ENCODE measurements at regions not wholly inside any gene's neighbourhood (a gene's known extent, or its start where the extent isn't known, plus 50 kb on each side); places are given as distances from the start of the nearest gene placed in this dataset.

DNA sequence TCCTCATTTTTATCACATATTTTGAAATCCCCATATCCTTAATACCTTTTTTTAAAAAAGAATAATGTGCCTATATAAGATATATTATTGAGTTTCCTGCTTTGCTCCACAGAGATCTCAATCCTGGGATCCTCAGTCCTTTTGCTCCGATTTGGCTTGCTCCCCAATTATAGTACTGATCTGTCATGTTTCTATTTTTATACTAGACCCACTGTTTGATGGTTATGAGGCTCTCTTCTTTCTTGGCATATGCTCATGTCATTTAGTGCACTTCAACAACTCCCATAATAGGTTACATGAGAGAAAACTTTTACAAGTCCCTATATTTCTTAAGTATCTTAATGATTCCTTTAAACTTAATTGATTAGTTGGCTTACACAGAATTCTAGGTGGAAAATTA, 958.5 kb upstream of the EPHA7 start:
- no peaks in the 10 kb centered on the region for H3K9me3 ChIP-seq (ENCODE audit: control insufficient read depth in 2 of 2, insufficient read depth in 1 of 2, low read depth in 1 of 2, low read length in 1 of 2)
- no peak overlapping the region for H3K4me3 ChIP-seq (ENCODE audit: low read depth in 1 of 2, low read length in 2 of 2)
- 63 to 69% methylated on average over 1 of the region's 1 CpG for WGBS, 2 donors
- H3K4me1 ChIP-seq (ENCODE audit: control insufficient read depth in 2 of 2, insufficient read depth in 2 of 2, low read length in 1 of 2): no peaks in the 10 kb centered on the region
- no peaks in the 10 kb centered on the region for H3K36me3 ChIP-seq (ENCODE audit: control insufficient read depth in 2 of 2, insufficient read depth in 2 of 2, low read length in 1 of 2)
- no peak overlapping the region for H3K27ac ChIP-seq (ENCODE audit: low read depth in 2 of 2, low read length in 1 of 2)
- H3K27me3 ChIP-seq (ENCODE audit: control insufficient read depth in 1 of 2, insufficient read depth in 2 of 2, low read length in 2 of 2): no peaks in the 10 kb centered on the region

DNA sequence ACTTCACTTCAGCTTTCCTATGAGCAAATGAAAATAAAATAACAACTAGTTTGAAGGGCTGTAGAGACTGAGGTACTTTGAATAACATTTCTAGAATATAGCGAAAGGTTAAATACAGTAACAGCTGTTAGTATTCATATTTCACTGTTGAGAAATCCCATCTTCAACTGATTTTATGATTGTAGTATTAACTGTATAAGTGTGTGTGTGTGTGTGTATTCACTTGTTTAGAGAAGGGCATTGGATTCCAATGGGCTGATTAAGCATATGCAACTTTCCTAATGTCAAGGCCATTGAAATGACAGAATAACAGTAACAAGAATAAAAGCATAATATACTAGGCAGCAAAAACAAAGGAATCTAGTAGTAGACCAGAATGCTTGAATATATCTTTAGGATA, 957.5 kb upstream of the EPHA7 start:
- no peaks in the 10 kb centered on the region for H3K27me3 ChIP-seq (ENCODE audit: control insufficient read depth in 1 of 2, insufficient read depth in 2 of 2, low read length in 2 of 2)
- H3K4me1 ChIP-seq (ENCODE audit: control insufficient read depth in 2 of 2, insufficient read depth in 2 of 2, low read length in 1 of 2): no peaks in the 10 kb centered on the region
- 81 to 88% methylated on average over 1 of the region's 1 CpG for WGBS, 2 donors
- H3K36me3 ChIP-seq (ENCODE audit: control insufficient read depth in 2 of 2, insufficient read depth in 2 of 2, low read length in 1 of 2): no peaks in the 10 kb centered on the region
- no peak overlapping the region for H3K27ac ChIP-seq (ENCODE audit: low read depth in 2 of 2, low read length in 1 of 2)
- H3K9me3 ChIP-seq (ENCODE audit: control insufficient read depth in 2 of 2, insufficient read depth in 1 of 2, low read depth in 1 of 2, low read length in 1 of 2): no peaks in the 10 kb centered on the region
- H3K4me3 ChIP-seq (ENCODE audit: low read depth in 1 of 2, low read length in 2 of 2): no peak overlapping the region

DNA sequence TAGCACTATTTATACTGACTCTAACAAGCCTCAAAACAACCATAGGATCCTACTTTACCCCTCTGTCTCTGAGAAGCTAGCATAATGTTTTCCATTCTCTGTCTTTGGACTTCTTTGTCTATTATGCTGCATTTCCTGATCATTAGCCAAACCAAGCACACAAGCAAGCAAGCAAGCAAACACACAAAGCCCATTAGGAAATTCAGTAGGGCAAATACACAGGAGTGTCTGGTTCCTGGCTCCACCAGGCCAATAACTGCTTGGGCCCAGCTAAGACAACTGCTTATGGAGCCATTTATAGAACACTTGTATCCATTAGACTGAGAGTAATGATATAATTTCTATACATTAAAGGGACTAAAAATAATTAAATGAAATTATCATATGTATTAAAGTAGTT, 952.9 kb upstream of the EPHA7 start:
- H3K27ac ChIP-seq (ENCODE audit: low read depth in 2 of 2, low read length in 1 of 2): no peak overlapping the region
- no peaks in the 10 kb centered on the region for H3K36me3 ChIP-seq (ENCODE audit: control insufficient read depth in 2 of 2, insufficient read depth in 2 of 2, low read length in 1 of 2)
- H3K27me3 ChIP-seq (ENCODE audit: control insufficient read depth in 1 of 2, insufficient read depth in 2 of 2, low read length in 2 of 2): no peaks in the 10 kb centered on the region
- H3K9me3 ChIP-seq (ENCODE audit: control insufficient read depth in 2 of 2, insufficient read depth in 1 of 2, low read depth in 1 of 2, low read length in 1 of 2): no peaks in the 10 kb centered on the region
- H3K4me3 ChIP-seq (ENCODE audit: low read depth in 1 of 2, low read length in 2 of 2): no peak overlapping the region
- no peaks in the 10 kb centered on the region for H3K4me1 ChIP-seq (ENCODE audit: control insufficient read depth in 2 of 2, insufficient read depth in 2 of 2, low read length in 1 of 2)

DNA sequence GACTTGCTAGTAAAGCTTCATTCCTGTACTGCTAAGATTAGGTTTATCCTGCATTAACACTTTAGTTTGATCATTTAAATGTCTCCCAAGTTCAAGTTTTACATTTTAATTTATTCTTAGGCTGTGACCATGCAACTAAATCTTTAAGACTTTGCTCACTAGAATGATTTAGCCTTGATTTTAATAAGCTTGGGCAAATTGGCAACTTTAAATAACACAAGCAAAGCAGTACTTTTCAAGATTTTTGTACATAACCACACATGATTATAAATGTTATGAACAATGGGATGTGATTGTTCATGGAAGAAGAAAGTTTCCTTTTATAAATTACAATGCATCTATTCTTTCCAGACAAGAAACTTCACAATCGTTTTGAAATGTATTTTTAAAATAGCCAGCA, 948.0 kb upstream of the EPHA7 start:
- H3K4me1 ChIP-seq (ENCODE audit: control insufficient read depth in 2 of 2, insufficient read depth in 2 of 2, low read length in 1 of 2): no peaks in the 10 kb centered on the region
- no peak overlapping the region for H3K4me3 ChIP-seq (ENCODE audit: low read depth in 1 of 2, low read length in 2 of 2)
- H3K27ac ChIP-seq (ENCODE audit: low read depth in 2 of 2, low read length in 1 of 2): no peak overlapping the region
- H3K27me3 ChIP-seq (ENCODE audit: control insufficient read depth in 1 of 2, insufficient read depth in 2 of 2, low read length in 2 of 2): no peaks in the 10 kb centered on the region
- H3K9me3 ChIP-seq (ENCODE audit: control insufficient read depth in 2 of 2, insufficient read depth in 1 of 2, low read depth in 1 of 2, low read length in 1 of 2): peaks cover 0 to 2% of the 10 kb centered on the region in 2 donors
- H3K36me3 ChIP-seq (ENCODE audit: control insufficient read depth in 2 of 2, insufficient read depth in 2 of 2, low read length in 1 of 2): no peaks in the 10 kb centered on the region
- WGBS, 2 donors: 29 to 40% methylated on average over 1 of the region's 1 CpG

DNA sequence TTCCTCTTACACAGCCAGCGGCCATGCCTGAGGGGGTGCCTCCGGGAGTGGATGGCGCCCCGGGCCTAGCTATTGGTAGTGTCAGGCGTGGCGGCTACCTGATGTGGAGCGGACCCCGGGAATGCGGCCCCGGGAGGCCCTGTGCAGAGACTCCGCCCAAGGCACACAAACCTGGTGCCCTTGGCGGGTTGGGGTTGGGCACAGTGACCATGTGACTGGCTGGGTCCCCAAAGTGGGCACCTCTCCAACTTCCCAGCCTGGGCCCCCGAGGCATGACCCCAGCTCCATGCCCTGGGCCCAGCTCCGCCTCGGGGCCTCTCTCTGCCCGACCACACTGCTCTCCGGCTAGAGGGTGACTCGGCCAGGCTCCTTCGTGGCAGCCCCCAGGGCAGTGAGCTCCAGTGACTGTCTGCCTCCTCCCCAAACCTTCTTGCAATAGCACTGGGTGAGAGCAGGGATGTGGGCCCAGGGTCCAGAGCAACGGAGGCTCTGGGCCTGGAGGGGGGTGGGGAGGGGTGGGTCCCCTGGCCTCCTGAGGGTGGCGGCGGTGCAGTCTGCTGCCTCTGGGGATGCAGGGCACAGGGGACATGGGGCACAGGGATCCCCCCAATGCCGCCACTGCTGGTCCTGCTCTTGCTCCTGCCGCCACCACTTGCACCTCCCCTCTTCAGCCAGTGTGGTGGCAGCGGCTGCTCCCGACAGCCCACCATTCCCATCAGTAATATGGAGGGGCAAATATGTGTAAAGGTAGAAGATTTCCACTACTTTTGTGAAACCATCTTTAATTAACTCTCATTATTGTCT, 942.9 kb upstream of the EPHA7 start:
- no peaks in the 10 kb centered on the region for H3K36me3 ChIP-seq (ENCODE audit: control insufficient read depth in 2 of 2, insufficient read depth in 2 of 2, low read length in 1 of 2)
- no peaks in the 10 kb centered on the region for H3K27me3 ChIP-seq (ENCODE audit: control insufficient read depth in 1 of 2, insufficient read depth in 2 of 2, low read length in 2 of 2)
- peaks cover 6 to 21% of the 10 kb centered on the region in 2 donors for H3K9me3 ChIP-seq (ENCODE audit: control insufficient read depth in 2 of 2, insufficient read depth in 1 of 2, low read depth in 1 of 2, low read length in 1 of 2)
- H3K27ac ChIP-seq (ENCODE audit: low read depth in 2 of 2, low read length in 1 of 2): no peak overlapping the region
- no peak overlapping the region for H3K4me3 ChIP-seq (ENCODE audit: low read depth in 1 of 2, low read length in 2 of 2)
- no peaks in the 10 kb centered on the region for H3K4me1 ChIP-seq (ENCODE audit: control insufficient read depth in 2 of 2, insufficient read depth in 2 of 2, low read length in 1 of 2)
- 91 to 94% methylated on average over 24 to 26 of the region's 26 CpGs for WGBS, 2 donors

DNA sequence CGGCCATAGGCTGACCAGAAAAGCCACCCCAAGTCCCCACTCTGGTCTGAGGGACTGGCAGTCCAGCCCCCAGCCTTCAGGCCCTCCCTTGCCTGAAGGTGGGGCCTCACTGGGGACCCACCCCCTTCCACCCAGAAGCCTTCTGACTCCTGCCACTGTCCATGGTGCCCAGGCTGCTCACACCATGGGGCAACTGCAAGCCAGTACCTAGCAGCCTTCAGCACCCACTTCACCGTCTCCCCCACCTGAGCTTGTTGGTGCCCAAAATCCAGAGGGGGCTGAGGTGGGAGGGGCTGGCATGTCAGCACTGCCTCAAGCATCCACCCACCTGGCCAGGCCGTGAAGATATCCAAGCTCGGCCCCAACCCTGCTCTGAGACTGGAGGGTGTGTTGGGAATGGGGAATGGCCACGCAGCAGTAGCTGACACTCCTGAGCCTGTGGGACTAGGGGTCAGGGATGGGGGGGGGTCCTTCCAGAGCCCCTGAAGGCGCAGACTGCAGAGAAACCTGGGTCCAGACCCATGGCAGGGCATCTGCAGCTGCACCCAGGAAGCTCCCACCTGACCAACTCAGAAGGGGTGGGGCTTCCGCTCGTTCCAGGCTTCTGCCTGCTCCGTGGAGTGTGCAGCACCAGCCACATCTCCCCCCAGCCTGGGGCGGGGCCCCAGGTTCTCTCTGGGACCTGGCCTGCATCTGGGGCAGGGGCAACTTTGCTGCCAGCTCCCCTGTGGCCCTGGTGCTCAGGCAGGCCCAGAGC, 942.1 kb upstream of the EPHA7 start:
- H3K4me3 ChIP-seq (ENCODE audit: low read depth in 1 of 2, low read length in 2 of 2): no peak overlapping the region
- H3K4me1 ChIP-seq (ENCODE audit: control insufficient read depth in 2 of 2, insufficient read depth in 2 of 2, low read length in 1 of 2): no peaks in the 10 kb centered on the region
- no peak overlapping the region for H3K27ac ChIP-seq (ENCODE audit: low read depth in 2 of 2, low read length in 1 of 2)
- no peaks in the 10 kb centered on the region for H3K27me3 ChIP-seq (ENCODE audit: control insufficient read depth in 1 of 2, insufficient read depth in 2 of 2, low read length in 2 of 2)
- peaks cover 6 to 21% of the 10 kb centered on the region in 2 donors for H3K9me3 ChIP-seq (ENCODE audit: control insufficient read depth in 2 of 2, insufficient read depth in 1 of 2, low read depth in 1 of 2, low read length in 1 of 2)
- no peaks in the 10 kb centered on the region for H3K36me3 ChIP-seq (ENCODE audit: control insufficient read depth in 2 of 2, insufficient read depth in 2 of 2, low read length in 1 of 2)
- WGBS, 2 donors: 85 to 90% methylated on average over 10 of the region's 10 CpGs

DNA sequence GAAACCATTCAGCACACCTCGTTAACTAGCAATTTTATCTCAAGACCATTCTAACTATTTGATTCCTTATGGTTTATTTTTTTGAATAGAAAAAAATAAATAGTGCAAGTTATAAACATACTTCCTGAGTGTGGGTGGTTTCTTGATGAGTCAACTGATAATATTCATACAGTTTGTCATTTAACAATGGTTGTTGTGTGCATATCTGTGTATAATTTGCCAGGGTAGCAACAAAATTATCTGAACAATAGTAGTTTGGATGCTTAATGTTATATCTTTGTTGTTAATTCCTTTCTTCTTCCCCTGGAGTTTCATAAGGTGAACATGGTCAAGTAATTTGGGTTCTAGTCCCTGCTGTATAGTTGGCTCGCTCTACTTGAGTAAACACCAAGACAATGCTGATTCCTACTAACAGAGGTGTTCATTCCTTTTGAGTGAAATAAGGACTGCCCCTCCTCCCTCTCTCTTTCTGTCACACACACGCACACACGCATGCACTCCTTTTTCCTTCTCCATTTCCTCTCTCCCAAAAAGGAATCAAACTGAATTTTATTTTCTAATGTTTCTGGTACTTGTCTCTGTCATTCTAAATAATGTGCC, 938.1 kb upstream of the EPHA7 start:
- Histone ChIP-seq H3K9me3 (ENCODE audit: control insufficient read depth in 2 of 2, insufficient read depth in 1 of 2, low read depth in 1 of 2, low read length in 1 of 2) (peaks cover 6 to 20% of the 10 kb centered on the region in 2 donors), H3K27ac (ENCODE audit: low read depth in 2 of 2, low read length in 1 of 2) (no peak overlapping the region)
- 71 to 79% methylated on average over 4 of the region's 4 CpGs for WGBS, 2 donors

DNA sequence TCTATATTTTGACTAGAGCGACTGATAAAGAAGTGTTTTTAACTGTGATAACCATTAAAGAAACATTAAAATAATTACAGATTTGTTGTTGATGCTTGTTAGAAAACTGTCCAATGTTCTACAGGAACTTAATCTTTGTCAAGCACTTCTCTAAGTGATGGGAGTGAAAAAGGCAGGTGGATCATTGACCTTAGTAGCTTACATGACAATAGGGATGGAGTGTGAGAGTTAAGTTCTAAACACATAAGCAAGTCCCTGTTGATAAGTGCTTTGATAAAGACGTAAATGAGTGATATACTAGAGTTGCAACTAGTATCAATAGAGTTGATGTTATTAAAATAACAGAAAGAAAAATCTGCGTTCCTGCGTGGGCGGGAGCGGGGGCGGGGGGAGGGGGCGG, 931.5 kb upstream of the EPHA7 start:
- H3K9me3 ChIP-seq (ENCODE audit: control insufficient read depth in 2 of 2, insufficient read depth in 1 of 2, low read depth in 1 of 2, low read length in 1 of 2): no peaks in the 10 kb centered on the region
- 65 to 76% methylated on average over 8 of the region's 8 CpGs for whole genome bisulfite sequencing, 2 donors
- H3K27me3 ChIP-seq (ENCODE audit: control insufficient read depth in 1 of 2, insufficient read depth in 2 of 2, low read length in 2 of 2): no peaks in the 10 kb centered on the region
- H3K4me1 ChIP-seq (ENCODE audit: control insufficient read depth in 2 of 2, insufficient read depth in 2 of 2, low read length in 1 of 2): no peaks in the 10 kb centered on the region
- H3K4me3 ChIP-seq (ENCODE audit: low read depth in 1 of 2, low read length in 2 of 2): no peak overlapping the region
- no peak overlapping the region for H3K27ac ChIP-seq (ENCODE audit: low read depth in 2 of 2, low read length in 1 of 2)
- no peaks in the 10 kb centered on the region for H3K36me3 ChIP-seq (ENCODE audit: control insufficient read depth in 2 of 2, insufficient read depth in 2 of 2, low read length in 1 of 2)

More for the DNA sequence above, 938.1 kb upstream of the EPHA7 start:
- no peaks in the 10 kb centered on the region for H3K36me3 ChIP-seq (ENCODE audit: control insufficient read depth in 2 of 2, insufficient read depth in 2 of 2, low read length in 1 of 2)
- H3K27me3 ChIP-seq (ENCODE audit: control insufficient read depth in 1 of 2, insufficient read depth in 2 of 2, low read length in 2 of 2): no peaks in the 10 kb centered on the region
- H3K4me1 ChIP-seq (ENCODE audit: control insufficient read depth in 2 of 2, insufficient read depth in 2 of 2, low read length in 1 of 2): no peaks in the 10 kb centered on the region
- H3K4me3 ChIP-seq (ENCODE audit: low read depth in 1 of 2, low read length in 2 of 2): no peak overlapping the region

DNA sequence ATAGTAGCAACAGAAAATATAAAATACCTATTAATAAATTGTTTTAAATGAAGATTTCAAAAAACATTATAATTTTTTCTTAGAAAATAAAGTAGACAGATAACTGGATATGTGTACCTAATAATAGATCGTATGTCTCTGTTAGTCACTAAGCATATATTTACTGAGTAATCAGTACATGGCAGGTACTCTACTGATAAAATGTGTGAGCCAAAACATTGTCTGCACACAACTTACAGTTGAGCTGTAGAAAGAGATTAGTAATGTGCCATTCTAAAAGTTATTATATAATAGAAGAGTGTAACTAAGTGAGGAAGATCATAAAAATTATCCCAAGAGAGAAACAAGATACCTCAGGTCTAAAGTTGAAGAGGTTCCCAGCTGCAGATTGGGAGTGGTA, 929.9 kb upstream of the EPHA7 start:
- Histone ChIP-seq H3K4me1 (ENCODE audit: control insufficient read depth in 2 of 2, insufficient read depth in 2 of 2, low read length in 1 of 2) (no peaks in the 10 kb centered on the region), H3K27ac (ENCODE audit: low read depth in 2 of 2, low read length in 1 of 2) (no peak overlapping the region), H3K27me3 (ENCODE audit: control insufficient read depth in 1 of 2, insufficient read depth in 2 of 2, low read length in 2 of 2) (no peaks in the 10 kb centered on the region), H3K4me3 (ENCODE audit: low read depth in 1 of 2, low read length in 2 of 2) (no peak overlapping the region), H3K9me3 (ENCODE audit: control insufficient read depth in 2 of 2, insufficient read depth in 1 of 2, low read depth in 1 of 2, low read length in 1 of 2) (no peaks in the 10 kb centered on the region), H3K36me3 (ENCODE audit: control insufficient read depth in 2 of 2, insufficient read depth in 2 of 2, low read length in 1 of 2) (no peaks in the 10 kb centered on the region)
- 46 to 70% methylated on average over 1 of the region's 1 CpG for WGBS, 2 donors

All from esophagus (tissue), 2 donors.